ENCODE measurements at regions not wholly inside any gene's neighbourhood (a gene's known extent, or its start where the extent isn't known, plus 50 kb on each side); places are given as distances from the start of the nearest gene placed in this dataset.

- TF ChIP-seq EZH2phosphoT487 (IDR thresholded peaks at IDR 0.05; ENCODE audit: low read depth), result no peak
- TF ChIP-seq, protein P1, sequence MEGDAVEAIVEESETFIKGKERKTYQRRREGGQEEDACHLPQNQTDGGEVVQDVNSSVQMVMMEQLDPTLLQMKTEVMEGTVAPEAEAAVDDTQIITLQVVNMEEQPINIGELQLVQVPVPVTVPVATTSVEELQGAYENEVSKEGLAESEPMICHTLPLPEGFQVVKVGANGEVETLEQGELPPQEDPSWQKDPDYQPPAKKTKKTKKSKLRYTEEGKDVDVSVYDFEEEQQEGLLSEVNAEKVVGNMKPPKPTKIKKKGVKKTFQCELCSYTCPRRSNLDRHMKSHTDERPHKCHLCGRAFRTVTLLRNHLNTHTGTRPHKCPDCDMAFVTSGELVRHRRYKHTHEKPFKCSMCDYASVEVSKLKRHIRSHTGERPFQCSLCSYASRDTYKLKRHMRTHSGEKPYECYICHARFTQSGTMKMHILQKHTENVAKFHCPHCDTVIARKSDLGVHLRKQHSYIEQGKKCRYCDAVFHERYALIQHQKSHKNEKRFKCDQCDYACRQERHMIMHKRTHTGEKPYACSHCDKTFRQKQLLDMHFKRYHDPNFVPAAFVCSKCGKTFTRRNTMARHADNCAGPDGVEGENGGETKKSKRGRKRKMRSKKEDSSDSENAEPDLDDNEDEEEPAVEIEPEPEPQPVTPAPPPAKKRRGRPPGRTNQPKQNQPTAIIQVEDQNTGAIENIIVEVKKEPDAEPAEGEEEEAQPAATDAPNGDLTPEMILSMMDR (IDR thresholded peaks at IDR 0.05; ENCODE audit: low read depth, low read length), result no peak
These were observed 227.8 kb downstream of the PTGER3 start for GRCh38 chr1:70819785-70820184.
